ENCODE measurements at regions not wholly inside any gene's neighbourhood (a gene's known extent, or its start where the extent isn't known, plus 50 kb on each side); places are given as distances from the start of the nearest gene placed in this dataset.

DNA sequence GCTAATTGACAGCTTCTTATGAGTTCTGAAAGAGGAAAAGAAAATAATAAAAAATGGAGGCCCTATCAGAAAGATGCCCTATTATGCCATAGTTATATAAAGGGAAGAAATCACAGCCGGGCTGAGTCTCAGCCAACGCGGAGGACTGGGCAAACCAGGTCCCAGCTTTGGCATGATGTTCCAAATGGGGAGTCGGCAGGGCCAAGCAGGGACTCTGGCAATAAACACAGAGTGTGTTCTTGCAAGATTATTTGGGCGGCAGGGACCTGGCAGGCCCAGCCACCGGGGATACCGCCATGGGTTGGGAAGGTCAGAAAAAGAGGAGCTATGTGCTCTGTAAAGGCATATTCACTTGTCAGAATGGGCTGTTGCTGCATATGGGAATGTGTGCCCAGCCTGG is 694.9 kb downstream of the BCL11A start:
- TF ChIP-seq, protein P1, sequence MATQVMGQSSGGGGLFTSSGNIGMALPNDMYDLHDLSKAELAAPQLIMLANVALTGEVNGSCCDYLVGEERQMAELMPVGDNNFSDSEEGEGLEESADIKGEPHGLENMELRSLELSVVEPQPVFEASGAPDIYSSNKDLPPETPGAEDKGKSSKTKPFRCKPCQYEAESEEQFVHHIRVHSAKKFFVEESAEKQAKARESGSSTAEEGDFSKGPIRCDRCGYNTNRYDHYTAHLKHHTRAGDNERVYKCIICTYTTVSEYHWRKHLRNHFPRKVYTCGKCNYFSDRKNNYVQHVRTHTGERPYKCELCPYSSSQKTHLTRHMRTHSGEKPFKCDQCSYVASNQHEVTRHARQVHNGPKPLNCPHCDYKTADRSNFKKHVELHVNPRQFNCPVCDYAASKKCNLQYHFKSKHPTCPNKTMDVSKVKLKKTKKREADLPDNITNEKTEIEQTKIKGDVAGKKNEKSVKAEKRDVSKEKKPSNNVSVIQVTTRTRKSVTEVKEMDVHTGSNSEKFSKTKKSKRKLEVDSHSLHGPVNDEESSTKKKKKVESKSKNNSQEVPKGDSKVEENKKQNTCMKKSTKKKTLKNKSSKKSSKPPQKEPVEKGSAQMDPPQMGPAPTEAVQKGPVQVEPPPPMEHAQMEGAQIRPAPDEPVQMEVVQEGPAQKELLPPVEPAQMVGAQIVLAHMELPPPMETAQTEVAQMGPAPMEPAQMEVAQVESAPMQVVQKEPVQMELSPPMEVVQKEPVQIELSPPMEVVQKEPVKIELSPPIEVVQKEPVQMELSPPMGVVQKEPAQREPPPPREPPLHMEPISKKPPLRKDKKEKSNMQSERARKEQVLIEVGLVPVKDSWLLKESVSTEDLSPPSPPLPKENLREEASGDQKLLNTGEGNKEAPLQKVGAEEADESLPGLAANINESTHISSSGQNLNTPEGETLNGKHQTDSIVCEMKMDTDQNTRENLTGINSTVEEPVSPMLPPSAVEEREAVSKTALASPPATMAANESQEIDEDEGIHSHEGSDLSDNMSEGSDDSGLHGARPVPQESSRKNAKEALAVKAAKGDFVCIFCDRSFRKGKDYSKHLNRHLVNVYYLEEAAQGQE (IDR thresholded peaks at IDR 0.05; ENCODE audit: low read depth, low read length), result no peak
- TF ChIP-seq EP300 (IDR thresholded peaks at IDR 0.05; ENCODE audit: borderline replicate concordance in 1 of 2, control insufficient read depth in 1 of 2, low read depth in 2 of 2, low read length in 2 of 2), result no peak

Data from GM12878 (cell line).